Adrenal gland (tissue), 5 donors: ENCODE measurements at regions not wholly inside any gene's neighbourhood (a gene's known extent, or its start where the extent isn't known, plus 50 kb on each side); places are given as distances from the start of the nearest gene placed in this dataset.

Experiments
- CTCF ChIP-seq, 6 experiments: fragments of 450-650 bp in 4 of 6; fragments of 200-600 bp in 2 of 6; sonication (generic) in 1 of 6; IDR thresholded peaks; 1 replicate in 5 of 6; 2 replicates in 1 of 6; pipeline versions ENCODE4 v1.5.1 to v1.8.0; 2016 to 2021; ENCODE audit warnings: antibody characterized with exemption in 6 of 6, mild to moderate bottlenecking in 2 of 6, moderate library complexity in 1 of 6
- POLR2A ChIP-seq, 2 donors: fragments of 450-650 bp; IDR thresholded peaks; one replicate each; pipeline ENCODE4 v1.6.1; 2017; ENCODE audit warnings: antibody characterized with exemption in 2 of 2, mild to moderate bottlenecking in 2 of 2, moderate library complexity in 1 of 2
- donor health status: DM: no; HTN: no; CAD: no.

GRCh38 chr1:4108331-4108730 is 208.3 kb upstream of the C1orf174 start:
- no peak for TF ChIP-seq CTCF (IDR thresholded peaks at IDR 0.05)
- no peak for TF ChIP-seq POLR2A (IDR thresholded peaks at IDR 0.05)
